Skeletal muscle tissue (tissue), 3 donors: ENCODE measurements at regions not wholly inside any gene's neighbourhood (a gene's known extent, or its start where the extent isn't known, plus 50 kb on each side); places are given as distances from the start of the nearest gene placed in this dataset.

ENCODE experiments used
- H3K27ac ChIP-seq: one replicate; pipeline ENCODE4 v1.7.0; 2013; ENCODE audit warnings: mild to moderate bottlenecking, low read depth, low read length, inconsistent platforms
- H3K27me3 ChIP-seq, 3 donors: one replicate each; pipeline ENCODE4 v1.7.0; 2013; ENCODE audit warnings: low read length in 3 of 3; ENCODE audit not compliant: control insufficient read depth in 3 of 3, insufficient read depth in 3 of 3
- H3K36me3 ChIP-seq, 3 donors: one replicate each; pipeline ENCODE4 v1.7.0; 2013; ENCODE audit warnings: low read length in 3 of 3; ENCODE audit not compliant: control insufficient read depth in 3 of 3, insufficient read depth in 3 of 3
- H3K4me1 ChIP-seq, 3 donors: one replicate each; pipeline ENCODE4 v1.7.0; 2013; ENCODE audit warnings: low read length in 3 of 3, mild to moderate bottlenecking in 3 of 3; ENCODE audit not compliant: control insufficient read depth in 3 of 3, insufficient read depth in 3 of 3
- H3K4me3 ChIP-seq, 3 donors: one replicate each; pipeline ENCODE4 v1.7.0; 2013; ENCODE audit warnings: low read length in 3 of 3
- H3K9ac ChIP-seq, 3 donors: one replicate each; pipeline ENCODE4 v1.7.0; 2013; ENCODE audit warnings: low read length in 3 of 3, mild to moderate bottlenecking in 3 of 3, moderate library complexity in 2 of 3, low read depth in 1 of 3
- H3K9me3 ChIP-seq, 3 donors: one replicate each; pipeline ENCODE4 v1.7.0; 2013; ENCODE audit warnings: low read length in 3 of 3; ENCODE audit not compliant: control insufficient read depth in 3 of 3
- donor health status: Osteomylitis.

GRCh38 chr4:63361066-63361465, 1048.2 kb downstream of the TECRL start:
- Histone ChIP-seq H3K4me3 (no peak overlapping the region), H3K9ac (no peak overlapping the region), H3K27me3 (no peaks in the 10 kb centered on the region)

GRCh38 chr4:63349674-63350025, 1059.6 kb downstream of the TECRL start:
- Histone ChIP-seq H3K4me1 (no peaks in the 10 kb centered on the region), H3K27ac (no peak overlapping the region), H3K9me3 (no peaks in the 10 kb centered on the region), H3K27me3 (no peaks in the 10 kb centered on the region), H3K9ac (no peak overlapping the region), H3K4me3 (no peak overlapping the region), H3K36me3 (no peaks in the 10 kb centered on the region)

More at GRCh38 chr4:63361066-63361465, 1048.2 kb downstream of the TECRL start:
- no peaks in the 10 kb centered on the region for H3K9me3 ChIP-seq
- no peaks in the 10 kb centered on the region for H3K4me1 ChIP-seq
- H3K27ac ChIP-seq: no peak overlapping the region
- H3K36me3 ChIP-seq: no peaks in the 10 kb centered on the region

DNA sequence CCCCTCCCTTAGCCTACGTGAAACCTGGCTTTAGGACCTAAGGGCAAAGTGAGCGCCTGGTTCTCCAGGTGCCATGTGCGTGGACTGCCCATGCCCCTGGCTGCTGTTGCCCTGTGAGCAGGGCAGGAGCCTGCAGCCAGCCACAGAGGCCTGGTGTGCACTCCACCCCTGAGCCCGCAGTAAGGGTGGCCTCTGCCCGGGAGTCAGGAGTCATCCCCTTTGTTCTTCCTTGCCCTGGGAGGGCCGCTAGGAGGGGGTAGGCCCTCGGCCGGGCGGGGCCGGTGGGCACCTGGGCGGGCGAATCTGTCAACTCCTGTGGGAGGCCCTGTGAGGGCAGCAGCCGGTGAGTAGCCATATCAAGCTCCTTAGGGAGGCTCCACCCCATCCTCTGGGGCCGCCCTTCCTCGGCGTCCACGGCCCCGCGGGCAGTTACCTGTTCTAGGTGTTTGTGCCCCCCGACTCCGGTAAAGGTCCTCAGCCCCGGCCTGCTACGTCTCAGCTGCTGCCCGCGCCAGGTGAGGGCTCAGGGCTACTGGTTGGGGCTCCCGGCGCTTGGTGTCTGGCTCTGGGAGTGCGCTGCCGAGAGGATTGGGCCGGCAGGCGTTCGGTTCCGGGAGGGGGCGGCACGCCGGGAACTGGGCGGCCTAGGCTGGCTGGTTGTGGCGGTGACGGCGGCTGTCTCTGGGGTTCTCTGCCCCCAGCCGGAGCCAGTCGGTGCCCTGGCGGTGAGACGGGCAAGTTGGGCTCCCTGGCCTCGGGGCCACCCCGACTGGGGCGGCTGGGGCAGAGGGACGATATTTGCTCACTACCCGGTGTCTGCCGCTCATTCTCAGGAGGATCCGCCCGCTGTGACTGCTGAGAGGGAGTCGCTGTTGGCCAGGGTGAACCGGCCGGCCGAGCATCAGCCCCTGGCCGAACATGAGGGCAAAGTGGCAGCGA, 1060.2 kb downstream of the TECRL start:
- H3K36me3 ChIP-seq: no peaks in the 10 kb centered on the region
- no peaks in the 10 kb centered on the region for H3K27me3 ChIP-seq
- no peak overlapping the region for H3K9ac ChIP-seq
- no peaks in the 10 kb centered on the region for H3K4me1 ChIP-seq
- no peak overlapping the region for H3K4me3 ChIP-seq
- H3K9me3 ChIP-seq: peaks cover 0 to 1% (median 0%) of the 10 kb centered on the region in 3 donors
- H3K27ac ChIP-seq: no peak overlapping the region

DNA sequence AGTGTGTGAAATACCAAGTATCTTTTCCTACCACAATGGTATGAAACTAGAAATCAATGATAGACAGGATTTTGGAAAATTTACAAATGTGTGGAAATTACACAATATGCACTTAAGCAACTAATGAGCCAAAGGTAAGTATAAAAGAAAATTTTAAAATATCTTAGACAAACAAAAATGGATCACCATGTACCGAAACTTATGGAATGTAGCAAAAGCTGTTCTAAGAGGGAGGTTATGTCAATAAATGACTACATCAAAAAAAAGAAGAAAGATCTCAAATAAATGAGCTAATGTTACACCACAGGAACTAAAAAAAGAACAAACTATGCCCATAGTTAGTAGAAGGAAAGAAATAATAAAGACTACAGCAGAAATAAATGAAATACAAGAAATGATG, 1084.1 kb downstream of the TECRL start:
- no peak overlapping the region for H3K4me3 ChIP-seq
- no peaks in the 10 kb centered on the region for H3K36me3 ChIP-seq
- H3K27ac ChIP-seq: no peak overlapping the region
- H3K4me1 ChIP-seq: no peaks in the 10 kb centered on the region
- H3K27me3 ChIP-seq: no peaks in the 10 kb centered on the region
- H3K9me3 ChIP-seq: peaks cover 0 to 3% (median 2%) of the 10 kb centered on the region in 3 donors
- H3K9ac ChIP-seq: no peak overlapping the region

GRCh38 chr4:63316633-63317032, 1092.6 kb downstream of the TECRL start:
- Histone ChIP-seq H3K27ac (no peak overlapping the region), H3K36me3 (no peaks in the 10 kb centered on the region), H3K4me1 (no peaks in the 10 kb centered on the region)

GRCh38 chr4:63315651-63316050, 1093.6 kb downstream of the TECRL start:
- no peak overlapping the region for H3K4me3 ChIP-seq
- H3K4me1 ChIP-seq: no peaks in the 10 kb centered on the region
- H3K27me3 ChIP-seq: no peaks in the 10 kb centered on the region

More at GRCh38 chr4:63316633-63317032, 1092.6 kb downstream of the TECRL start:
- Histone ChIP-seq H3K4me3 (no peak overlapping the region), H3K27me3 (no peaks in the 10 kb centered on the region), H3K9me3 (no peaks in the 10 kb centered on the region), H3K9ac (no peak overlapping the region)

DNA sequence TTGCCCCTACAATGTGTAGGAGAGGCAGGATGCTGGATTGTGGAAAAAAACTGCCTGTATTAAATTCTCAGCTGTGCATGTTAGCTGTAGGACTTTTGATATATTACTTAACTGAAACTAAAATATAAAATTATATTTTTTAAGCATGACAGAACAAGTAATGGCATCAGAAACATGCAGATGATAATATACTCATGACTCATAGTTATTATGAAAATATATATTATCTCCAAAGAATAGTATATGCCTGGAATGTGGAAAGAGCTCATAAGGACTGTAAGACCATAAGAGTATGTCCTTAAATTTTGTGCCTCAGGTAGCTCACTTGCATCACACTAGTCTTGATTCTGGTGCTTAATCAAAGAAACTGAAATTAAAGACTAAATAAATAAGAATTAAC, 1100.6 kb downstream of the TECRL start:
- Histone ChIP-seq H3K27me3 (no peaks in the 10 kb centered on the region), H3K4me1 (no peaks in the 10 kb centered on the region), H3K9ac (no peak overlapping the region), H3K36me3 (no peaks in the 10 kb centered on the region), H3K9me3 (no peaks in the 10 kb centered on the region), H3K4me3 (no peak overlapping the region), H3K27ac (no peak overlapping the region)

More at GRCh38 chr4:63315651-63316050, 1093.6 kb downstream of the TECRL start:
- H3K9me3 ChIP-seq: no peaks in the 10 kb centered on the region
- H3K27ac ChIP-seq: no peak overlapping the region
- H3K36me3 ChIP-seq: no peaks in the 10 kb centered on the region
- no peak overlapping the region for H3K9ac ChIP-seq

- Histone ChIP-seq H3K27me3 (no peaks in the 10 kb centered on the region), H3K4me1 (no peaks in the 10 kb centered on the region), H3K4me3 (no peak overlapping the region), H3K36me3 (no peaks in the 10 kb centered on the region), H3K9ac (no peak overlapping the region), H3K27ac (no peak overlapping the region), H3K9me3 (no peaks in the 10 kb centered on the region)
Observed at GRCh38 chr4:63302792-63303191, 1106.5 kb downstream of the TECRL start.

- Histone ChIP-seq H3K36me3 (no peaks in the 10 kb centered on the region), H3K4me3 (no peak overlapping the region), H3K4me1 (no peaks in the 10 kb centered on the region), H3K9ac (no peak overlapping the region), H3K27me3 (no peaks in the 10 kb centered on the region), H3K9me3 (no peaks in the 10 kb centered on the region), H3K27ac (no peak overlapping the region)
Observed at GRCh38 chr4:63302078-63302477, 1107.2 kb downstream of the TECRL start.

DNA sequence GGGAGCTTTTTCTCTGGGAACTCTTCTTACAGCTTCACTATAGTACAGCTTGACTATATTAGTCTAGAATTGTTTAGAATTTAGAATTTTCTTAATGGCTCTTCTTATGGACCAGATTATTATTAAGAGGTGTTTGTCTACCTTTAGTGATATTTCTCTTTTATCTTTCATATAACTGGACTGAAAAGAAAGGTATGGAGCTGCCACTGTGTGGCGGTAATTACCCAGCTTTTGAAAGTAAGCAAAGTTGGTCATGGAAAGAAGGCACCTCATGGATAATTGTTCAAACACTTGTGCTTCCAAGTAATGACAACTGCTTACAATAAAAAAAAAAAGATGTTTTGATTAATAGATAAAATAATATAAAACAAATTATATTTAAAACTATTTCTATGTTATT, 1112.5 kb downstream of the TECRL start:
- H3K9me3 ChIP-seq: no peaks in the 10 kb centered on the region
- H3K4me1 ChIP-seq: no peaks in the 10 kb centered on the region
- H3K9ac ChIP-seq: no peak overlapping the region

More for the DNA sequence above, 1112.5 kb downstream of the TECRL start:
- no peak overlapping the region for H3K27ac ChIP-seq
- H3K27me3 ChIP-seq: no peaks in the 10 kb centered on the region
- H3K36me3 ChIP-seq: no peaks in the 10 kb centered on the region
- no peak overlapping the region for H3K4me3 ChIP-seq
